Osteoblast (primary cell): ENCODE measurements at regions not wholly inside any gene's neighbourhood (a gene's known extent, or its start where the extent isn't known, plus 50 kb on each side); places are given as distances from the start of the nearest gene placed in this dataset.

Experiments used
- DNase-seq: peaks from one replicate; pipeline ENCODE4 v3.0.0; 2011; ENCODE audit warnings: low spot score, mixed read lengths; ENCODE audit not compliant: insufficient read length; ENCODE audit errors: missing footprints
- H2AFZ ChIP-seq: 2 replicates; pipeline ENCODE4 v1.6.0; 2011; ENCODE audit warnings: mild to moderate bottlenecking, low read length
- H3K27ac ChIP-seq: 2 replicates; pipeline ENCODE4 v1.5.1; 2011; ENCODE audit warnings: mild to moderate bottlenecking, low read depth, low read length, moderate library complexity
- H3K27me3 ChIP-seq: 2 replicates; pipeline ENCODE4 v1.6.0; 2012; ENCODE audit warnings: mild to moderate bottlenecking, control low read depth, inconsistent platforms, low read length, moderate library complexity; ENCODE audit not compliant: insufficient read depth
- H3K36me3 ChIP-seq: 2 replicates; pipeline ENCODE4 v1.5.1; 2011; ENCODE audit warnings: mild to moderate bottlenecking, low read length, control low read depth, moderate library complexity; ENCODE audit not compliant: insufficient read depth
- H3K4me1 ChIP-seq: 2 replicates; pipeline ENCODE4 v1.5.1; 2011; ENCODE audit warnings: mild to moderate bottlenecking, low read length, control low read depth, moderate library complexity; ENCODE audit not compliant: insufficient read depth
- H3K4me2 ChIP-seq: 2 replicates; pipeline ENCODE4 v1.6.0; 2011; ENCODE audit warnings: mild to moderate bottlenecking, low read length; ENCODE audit not compliant: insufficient read depth
- H3K4me3 ChIP-seq: fragments of 200-600 bp; sonication (generic); 3 replicates; pipeline ENCODE4 v1.5.1; 2012; ENCODE audit warnings: mild to moderate bottlenecking, low read length, inconsistent platforms; ENCODE audit not compliant: insufficient read depth
- H3K79me2 ChIP-seq: 2 replicates; pipeline ENCODE4 v1.6.0; 2012; ENCODE audit warnings: mild to moderate bottlenecking, low read length, control low read depth, inconsistent platforms; ENCODE audit not compliant: insufficient read depth
- H3K9me3 ChIP-seq: 2 replicates; pipeline ENCODE4 v1.5.1; 2011; ENCODE audit warnings: low read depth, low read length, control low read depth
- H4K20me1 ChIP-seq: 2 replicates; pipeline ENCODE4 v1.6.0; 2012; ENCODE audit warnings: mild to moderate bottlenecking, low read length, control low read depth; ENCODE audit not compliant: insufficient read depth
- CTCF ChIP-seq: IDR thresholded peaks from 2 replicates; pipeline ENCODE4 v1.5.1; 2011; ENCODE audit warnings: mild to moderate bottlenecking, low read depth, low read length, moderate library complexity; ENCODE audit errors: extremely low read depth

- Histone ChIP-seq H3K27ac (no peak overlapping the region), H3K36me3 (no peaks in the 10 kb centered on the region), H3K4me1 (no peaks in the 10 kb centered on the region), H3K4me2 (no peak overlapping the region), H3K79me2 (no peaks in the 10 kb centered on the region), H3K27me3 (no peaks in the 10 kb centered on the region), H2AFZ (no peak overlapping the region), H4K20me1 (no peaks in the 10 kb centered on the region), H3K9me3 (no peaks in the 10 kb centered on the region), H3K4me3 (no peak overlapping the region)
- no peak for DNase-seq
- TF ChIP-seq CTCF: no peak
Observed at GRCh38 chr11:107276077-107276476, 181.5 kb downstream of the CWF19L2 start.

- Histone ChIP-seq H3K4me3 (no peak overlapping the region), H3K4me2 (no peak overlapping the region), H3K27me3 (no peaks in the 10 kb centered on the region), H3K27ac (no peak overlapping the region), H2AFZ (no peak overlapping the region), H3K9me3 (no peaks in the 10 kb centered on the region), H3K36me3 (no peaks in the 10 kb centered on the region), H4K20me1 (no peaks in the 10 kb centered on the region), H3K4me1 (no peaks in the 10 kb centered on the region), H3K79me2 (no peaks in the 10 kb centered on the region)
- DNase-seq: no peak
- no peak for TF ChIP-seq CTCF
Observed at GRCh38 chr11:107275632-107276031, 182.0 kb downstream of the CWF19L2 start.

GRCh38 chr11:107274138-107274537 lies 183.5 kb downstream of the CWF19L2 start:
- no peaks in the 10 kb centered on the region for H3K79me2 ChIP-seq
- no peak overlapping the region for H3K4me2 ChIP-seq
- no peak for DNase-seq
- no peak overlapping the region for H3K27ac ChIP-seq
- H2AFZ ChIP-seq: no peak overlapping the region
- no peaks in the 10 kb centered on the region for H3K36me3 ChIP-seq
- H3K4me3 ChIP-seq: no peak overlapping the region
- TF ChIP-seq CTCF: no peak
- H3K27me3 ChIP-seq: no peaks in the 10 kb centered on the region
- no peaks in the 10 kb centered on the region for H3K9me3 ChIP-seq
- no peaks in the 10 kb centered on the region for H4K20me1 ChIP-seq
- no peaks in the 10 kb centered on the region for H3K4me1 ChIP-seq

- H3K4me3 ChIP-seq: no peak overlapping the region
- no peak overlapping the region for H3K4me2 ChIP-seq
- no peak for DNase-seq
- no peaks in the 10 kb centered on the region for H4K20me1 ChIP-seq
- no peaks in the 10 kb centered on the region for H3K36me3 ChIP-seq
- H2AFZ ChIP-seq: no peak overlapping the region
- no peaks in the 10 kb centered on the region for H3K79me2 ChIP-seq
- no peaks in the 10 kb centered on the region for H3K9me3 ChIP-seq
- H3K4me1 ChIP-seq: no peaks in the 10 kb centered on the region
- no peaks in the 10 kb centered on the region for H3K27me3 ChIP-seq
- no peak overlapping the region for H3K27ac ChIP-seq
- TF ChIP-seq CTCF: no peak
Observed at GRCh38 chr11:107272561-107272960, 185.1 kb downstream of the CWF19L2 start.
